GM06990 (cell line): ENCODE measurements at regions not wholly inside any gene's neighbourhood (a gene's known extent, or its start where the extent isn't known, plus 50 kb on each side); places are given as distances from the start of the nearest gene placed in this dataset.

Experiments
- DNase-seq: peaks from one replicate; pipeline ENCODE4 v3.0.0-alpha.2; 2011; ENCODE audit not compliant: insufficient read length; ENCODE audit errors: extremely low read depth
- H3K27me3 ChIP-seq: replicated peaks from 2 replicates; pipeline ENCODE4 v1.6.0; 2011; ENCODE audit warnings: low read length; ENCODE audit not compliant: control insufficient read depth, insufficient read depth
- H3K36me3 ChIP-seq: 2 replicates; pipeline ENCODE4 v1.5.1; 2011; ENCODE audit warnings: low read length; ENCODE audit not compliant: control insufficient read depth, insufficient read depth
- H3K4me3 ChIP-seq: replicated peaks from 2 replicates; pipeline ENCODE4 v1.5.1; 2011; ENCODE audit warnings: low read depth, mild to moderate bottlenecking, control low read depth, low read length
- CTCF ChIP-seq: IDR thresholded peaks from 2 replicates; pipeline ENCODE4 v1.5.1; 2011; ENCODE audit warnings: low read length, control low read depth, mild to moderate bottlenecking, inconsistent platforms; ENCODE audit not compliant: insufficient read depth, poor library complexity, severe bottlenecking

DNA sequence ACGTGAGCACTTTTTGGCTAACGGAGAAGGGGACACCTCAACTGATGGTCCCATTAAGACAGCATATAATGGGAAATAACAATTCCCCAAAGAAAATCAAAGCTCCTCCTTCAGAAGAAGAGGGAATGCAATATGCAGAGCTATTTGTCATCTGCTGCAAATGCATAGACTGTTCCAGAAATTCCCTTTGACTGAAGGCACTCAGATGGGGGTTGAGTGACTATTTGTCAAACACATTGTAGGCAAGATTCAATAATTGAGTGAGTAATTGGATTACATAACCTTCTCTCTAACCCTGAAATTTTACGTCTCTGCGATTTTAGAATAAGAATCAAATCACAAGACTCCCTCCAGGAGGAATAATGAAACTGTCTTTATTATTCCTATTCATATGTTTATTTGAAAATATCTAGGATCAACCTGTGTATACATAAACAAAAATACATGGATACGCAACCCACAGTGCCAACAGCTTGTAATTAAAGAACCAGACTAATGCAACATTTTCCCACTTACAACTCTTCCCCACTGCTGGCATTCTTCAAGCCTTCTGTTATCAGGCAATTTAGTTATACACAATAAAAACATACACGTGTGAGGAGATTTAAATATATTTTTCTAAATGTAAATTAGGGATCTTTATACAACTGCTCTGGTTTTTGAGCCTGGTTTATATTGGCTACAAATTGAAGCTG lies 256.6 kb downstream of the GBA3 start:
- DNase-seq: no peak
- Histone ChIP-seq H3K27me3 (no peaks in the 10 kb centered on the region), H3K36me3 (no peaks in the 10 kb centered on the region), H3K4me3 (no peak overlapping the region)
- no peak for TF ChIP-seq CTCF

DNA sequence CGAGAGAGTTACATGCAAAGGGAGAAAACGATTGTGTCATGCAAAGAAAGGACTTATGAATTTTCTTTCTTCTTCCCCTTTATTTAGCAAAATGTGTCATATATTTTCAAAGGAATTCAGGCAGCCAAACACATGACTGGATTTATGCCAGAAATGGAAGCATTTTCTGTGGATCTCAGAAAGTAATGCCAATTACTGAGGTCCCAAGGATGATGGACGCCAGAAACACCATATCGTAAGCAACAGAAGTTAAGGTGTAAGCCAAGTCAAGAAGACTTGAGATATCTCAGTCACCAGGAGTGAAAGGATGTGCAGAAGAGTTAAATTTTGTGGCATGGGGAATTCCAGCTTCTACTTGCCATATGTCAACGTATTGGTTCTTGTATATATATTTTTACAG lies 255.1 kb downstream of the GBA3 start:
- no peak for TF ChIP-seq CTCF
- no peak overlapping the region for H3K4me3 ChIP-seq
- H3K27me3 ChIP-seq: no peaks in the 10 kb centered on the region
- DNase-seq: no peak
- H3K36me3 ChIP-seq: no peaks in the 10 kb centered on the region

- no peak for TF ChIP-seq CTCF
- no peaks in the 10 kb centered on the region for H3K27me3 ChIP-seq
- no peak for DNase-seq
- H3K4me3 ChIP-seq: no peak overlapping the region
- H3K36me3 ChIP-seq: no peaks in the 10 kb centered on the region
These were observed 250.3 kb downstream of the GBA3 start for GRCh38 chr4:22942920-22943559.

- no peak for DNase-seq
- TF ChIP-seq CTCF: no peak
- Histone ChIP-seq H3K27me3 (no peaks in the 10 kb centered on the region), H3K4me3 (no peak overlapping the region), H3K36me3 (no peaks in the 10 kb centered on the region)
These were observed 249.1 kb downstream of the GBA3 start for GRCh38 chr4:22941688-22942375.

DNA sequence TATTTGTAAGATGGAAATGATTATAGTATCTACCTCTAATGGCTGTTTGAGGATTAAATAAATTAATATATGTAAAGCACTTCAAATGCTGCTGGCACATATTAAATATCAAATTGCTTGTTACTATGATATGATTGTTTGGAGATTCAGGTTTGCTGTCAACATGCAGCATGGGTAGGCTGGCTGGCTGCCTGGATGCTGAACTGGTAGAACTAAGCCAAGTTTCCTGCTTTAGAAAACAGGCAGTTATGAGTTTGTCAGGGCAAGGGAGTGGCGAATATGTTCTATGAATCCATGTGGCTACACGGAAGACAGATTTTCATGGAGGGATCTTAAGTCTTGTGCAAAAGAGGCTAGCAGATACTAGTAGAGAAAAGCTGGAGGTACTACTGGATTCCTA lies 239.6 kb downstream of the GBA3 start:
- Histone ChIP-seq H3K4me3 (no peak overlapping the region), H3K36me3 (no peaks in the 10 kb centered on the region), H3K27me3 (no peaks in the 10 kb centered on the region)
- no peak for TF ChIP-seq CTCF
- DNase-seq: no peak
